GM19455 (cell line): ENCODE measurements at regions not wholly inside any gene's neighbourhood (a gene's known extent, or its start where the extent isn't known, plus 50 kb on each side); places are given as distances from the start of the nearest gene placed in this dataset.
A peak's percentile ranks its signal among the peaks of the same experiment; 100 is the strongest.

Experiments
- ATAC-seq: cut with Tn5 transposase; IDR thresholded peaks from one replicate; pipeline ENCODE4 v1.9.1; 2021; ENCODE audit not compliant: unreplicated experiment

GRCh38 chr4:104763554-104764222 lies 269.0 kb upstream of the CXXC4 start:
- no peak for ATAC-seq

DNA sequence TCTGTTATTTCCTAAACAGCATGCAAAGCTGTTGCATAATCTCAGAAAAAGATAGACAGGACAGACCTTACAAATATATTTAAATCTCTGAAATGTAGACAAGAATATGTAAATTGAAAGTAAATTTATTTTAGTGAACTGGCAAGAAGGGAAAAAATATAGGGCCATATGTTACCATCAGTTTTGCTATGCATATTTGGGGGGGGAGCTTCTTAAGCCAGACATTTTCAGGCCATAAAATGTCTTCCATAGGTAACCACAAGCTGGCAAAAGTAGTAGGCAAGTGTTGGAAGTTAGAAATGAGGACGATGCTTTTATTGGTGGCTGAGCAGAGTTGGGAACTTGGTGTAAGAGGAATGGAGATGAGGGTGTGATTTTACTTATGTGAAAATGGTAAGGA lies 272.0 kb upstream of the CXXC4 start:
- no peak for ATAC-seq

DNA sequence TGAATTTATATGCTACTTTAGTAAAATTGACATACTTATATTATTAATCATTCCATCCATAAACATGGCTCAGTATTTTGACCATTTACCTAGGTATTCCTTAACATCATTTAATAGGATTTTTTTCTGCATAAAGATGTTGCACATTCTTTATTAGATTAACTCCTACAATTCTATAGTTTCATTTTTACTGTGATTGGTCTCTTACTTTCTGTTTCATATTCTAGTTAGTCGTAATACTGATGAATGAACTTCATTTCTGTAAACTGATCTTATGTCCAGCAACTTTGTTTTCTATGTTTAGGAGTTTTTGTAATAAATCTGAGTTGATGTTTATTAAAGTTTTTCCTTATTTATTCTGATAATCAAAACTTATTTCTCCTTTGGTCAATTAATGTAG lies 278.2 kb upstream of the CXXC4 start:
- peak; percentile 70 for ATAC-seq

- ATAC-seq = no peak
These were observed 300.7 kb upstream of the CXXC4 start for GRCh38 chr4:104795264-104795939.

GRCh38 chr4:104811727-104812126 lies 317.0 kb upstream of the CXXC4 start:
- ATAC-seq = no peak

- peak; percentile 64 for ATAC-seq
These were observed 321.0 kb upstream of the CXXC4 start for GRCh38 chr4:104815665-104816064.

- no peak for ATAC-seq
These were observed 323.9 kb upstream of the CXXC4 start for GRCh38 chr4:104818579-104818978.

- no peak for ATAC-seq
These were observed 320.5 kb upstream of the TET2 start for GRCh38 chr4:104826171-104826570.

DNA sequence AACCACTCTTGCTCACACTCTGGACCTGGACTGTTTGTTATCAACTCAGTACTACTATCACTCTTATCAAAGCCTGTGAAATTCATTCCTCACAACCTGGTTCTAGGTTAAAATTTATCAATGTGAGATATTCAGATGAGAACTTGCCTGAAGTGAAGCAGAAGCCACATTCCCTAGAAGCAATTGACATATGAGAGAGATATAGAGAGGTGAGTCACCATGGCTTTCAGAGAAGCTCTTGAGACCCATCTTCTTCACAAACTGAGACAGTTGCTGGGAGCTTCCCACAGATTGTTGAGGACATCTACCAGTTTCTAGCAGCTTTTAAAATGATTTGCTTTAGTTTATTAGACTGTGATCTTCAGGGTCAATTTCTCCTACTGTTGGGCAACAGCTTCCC lies 316.9 kb upstream of the TET2 start:
- no peak for ATAC-seq

- no peak for ATAC-seq
These were observed 298.0 kb upstream of the TET2 start for GRCh38 chr4:104848597-104849225.

GRCh38 chr4:104859601-104860237 lies 287.0 kb upstream of the TET2 start:
- no peak for ATAC-seq

DNA sequence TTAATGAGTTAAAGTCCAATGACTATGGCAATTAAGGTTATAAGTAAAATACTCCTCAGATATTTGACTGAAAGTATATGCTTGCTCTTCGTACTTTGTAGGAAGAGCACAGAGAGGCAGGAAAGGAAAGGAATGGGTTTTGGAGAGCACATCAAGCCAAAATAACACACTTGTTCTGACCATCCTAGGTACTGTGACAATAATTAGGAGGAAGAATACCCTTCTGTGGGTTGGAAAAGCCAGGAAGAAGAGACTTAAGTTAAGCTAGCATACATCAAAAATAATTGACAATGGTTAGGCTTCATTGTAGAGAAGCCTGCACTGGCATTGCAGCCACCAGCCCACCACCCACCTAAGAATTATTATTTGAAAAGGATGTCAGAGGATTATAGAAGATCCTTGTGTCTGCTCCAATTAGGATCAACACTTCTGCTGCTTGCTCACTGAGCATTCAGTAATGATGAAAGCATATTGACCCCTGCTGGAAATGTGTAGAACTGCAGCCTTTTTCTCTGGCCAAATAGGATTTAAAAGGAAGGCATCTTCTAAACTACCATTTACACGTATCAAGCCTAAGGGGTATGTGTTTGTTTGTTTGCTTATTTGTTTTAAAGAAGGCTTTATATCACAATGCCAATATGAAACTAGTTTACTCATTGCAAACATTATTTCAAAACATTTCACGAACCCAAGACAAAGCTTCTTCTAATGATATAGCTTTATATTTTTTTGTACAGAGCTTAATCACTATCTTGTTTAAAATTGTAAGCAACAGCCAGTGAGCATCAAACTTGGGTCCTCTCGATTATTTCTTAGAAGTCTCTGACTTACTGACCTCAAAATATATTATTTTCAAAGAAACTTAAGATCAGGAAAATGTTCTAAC lies 286.2 kb upstream of the TET2 start:
- peak; percentile 84 for ATAC-seq

- ATAC-seq = no peak
These were observed 279.9 kb upstream of the TET2 start for GRCh38 chr4:104866809-104867208.

DNA sequence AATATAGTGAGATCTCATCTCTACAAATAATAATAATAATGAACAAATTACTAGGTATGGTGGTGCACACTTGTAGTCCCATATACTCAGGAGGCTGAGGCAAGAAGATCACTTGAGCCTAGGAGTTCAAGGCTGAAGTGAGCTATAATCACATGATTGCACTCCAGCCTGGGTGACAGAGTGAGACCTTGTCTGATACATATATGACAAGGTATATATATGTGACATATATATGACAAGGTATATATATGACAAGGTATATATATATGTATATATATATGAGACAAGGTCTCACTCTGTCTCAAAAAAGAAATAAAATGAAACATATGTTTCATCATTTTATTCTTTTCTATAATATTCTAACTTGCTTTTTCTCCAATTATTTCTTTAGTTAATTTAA lies 278.1 kb upstream of the TET2 start:
- ATAC-seq = peak; percentile 30

DNA sequence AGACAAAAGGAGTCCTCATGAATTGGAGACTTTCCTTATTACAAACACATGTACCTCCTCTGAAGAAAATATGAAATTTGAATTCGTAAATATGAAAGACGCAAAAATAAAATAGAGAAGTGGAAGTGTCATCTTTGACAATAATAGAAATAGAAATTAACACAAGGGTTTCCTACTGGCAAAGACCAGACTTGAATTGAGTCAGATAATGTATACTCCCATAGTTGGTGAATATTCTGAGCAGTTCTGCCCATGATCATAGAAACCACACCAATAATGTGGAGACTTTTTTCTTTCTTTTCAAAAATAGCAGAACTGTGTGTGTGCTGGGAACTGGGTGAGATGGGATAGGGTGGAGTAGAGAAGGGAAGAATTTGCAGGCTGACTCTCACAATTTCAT lies 277.7 kb upstream of the TET2 start:
- ATAC-seq = peak; percentile 91

DNA sequence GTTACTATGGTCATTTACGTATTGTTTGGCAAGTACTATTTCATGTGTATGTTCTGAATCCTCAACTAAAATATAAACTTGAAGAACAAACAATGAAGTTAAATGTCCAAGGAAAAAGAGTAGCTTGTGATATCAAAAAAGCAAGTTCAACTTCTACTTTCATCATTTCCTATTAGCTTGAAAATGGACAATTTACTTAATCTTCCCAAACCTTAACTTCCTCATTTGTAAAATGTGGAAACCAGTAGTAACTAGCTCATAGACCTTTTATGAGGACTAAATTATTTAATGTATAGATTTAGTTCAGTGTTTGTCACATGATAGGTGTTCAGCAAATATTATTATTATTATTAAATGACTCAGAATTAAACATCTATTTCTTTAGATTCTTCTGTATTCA lies 276.8 kb upstream of the TET2 start:
- ATAC-seq = no peak

DNA sequence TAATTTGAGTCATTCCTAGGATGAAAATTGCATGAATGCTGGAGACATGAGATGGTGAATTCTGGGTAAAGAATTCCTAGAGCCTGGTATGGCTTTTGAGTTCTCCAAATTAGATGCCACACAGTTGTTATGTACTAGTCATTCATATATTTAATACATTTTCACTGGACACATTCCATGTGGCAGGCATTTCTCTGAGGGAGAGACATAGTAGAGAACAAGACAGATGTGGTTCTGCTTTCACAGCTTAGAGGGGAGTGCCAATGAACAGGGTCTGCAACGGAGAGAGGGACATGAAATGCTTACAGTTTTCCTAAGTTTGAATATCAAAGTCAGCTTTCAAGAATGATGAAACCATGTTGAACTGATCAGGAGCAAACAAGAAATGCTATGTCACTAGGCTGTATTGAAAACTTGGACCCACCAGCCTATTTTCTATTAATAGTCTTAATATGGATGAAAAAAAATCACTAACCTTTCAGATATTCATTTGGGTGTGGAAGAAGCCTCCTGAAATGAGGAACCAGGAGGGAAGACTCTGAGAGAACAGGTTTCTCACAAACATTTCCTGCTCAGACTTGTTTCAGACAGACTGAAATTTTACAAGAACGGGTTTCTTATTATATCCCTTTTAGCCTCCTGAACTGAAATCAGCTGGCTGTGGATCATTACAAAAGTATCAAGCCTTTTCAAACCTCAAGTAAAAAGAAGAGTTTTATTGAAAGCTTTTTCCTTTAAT lies 276.0 kb upstream of the TET2 start:
- ATAC-seq = peak; percentile 33

- ATAC-seq = no peak
These were observed 267.7 kb upstream of the TET2 start for GRCh38 chr4:104878936-104879335.

GRCh38 chr4:104879367-104879766 lies 267.3 kb upstream of the TET2 start:
- ATAC-seq = peak; percentile 67

GRCh38 chr4:104879854-104880253 lies 266.8 kb upstream of the TET2 start:
- ATAC-seq = no peak
